ENCODE measurements at regions not wholly inside any gene's neighbourhood (a gene's known extent, or its start where the extent isn't known, plus 50 kb on each side); places are given as distances from the start of the nearest gene placed in this dataset.

DNA sequence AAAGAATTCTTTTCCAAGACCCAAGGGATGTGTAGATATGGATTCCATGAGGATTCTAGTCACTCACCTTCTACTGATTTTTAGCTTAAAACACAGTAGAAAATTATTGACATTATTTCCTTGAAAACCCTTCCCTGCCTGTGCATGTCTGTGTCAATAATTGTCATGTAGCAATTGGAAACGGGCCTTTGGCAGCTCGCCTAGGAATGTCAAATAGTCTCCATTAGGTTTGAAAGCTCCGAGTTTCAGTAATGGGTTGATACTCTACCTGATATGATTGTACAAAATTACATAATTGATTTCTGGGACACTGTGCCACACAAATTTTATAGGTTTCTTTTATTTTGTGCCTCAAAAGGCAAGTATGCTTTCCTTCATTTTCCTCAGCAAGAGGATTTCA is 515.2 kb upstream of the ARID1B start:
- TF ChIP-seq, protein P1, sequence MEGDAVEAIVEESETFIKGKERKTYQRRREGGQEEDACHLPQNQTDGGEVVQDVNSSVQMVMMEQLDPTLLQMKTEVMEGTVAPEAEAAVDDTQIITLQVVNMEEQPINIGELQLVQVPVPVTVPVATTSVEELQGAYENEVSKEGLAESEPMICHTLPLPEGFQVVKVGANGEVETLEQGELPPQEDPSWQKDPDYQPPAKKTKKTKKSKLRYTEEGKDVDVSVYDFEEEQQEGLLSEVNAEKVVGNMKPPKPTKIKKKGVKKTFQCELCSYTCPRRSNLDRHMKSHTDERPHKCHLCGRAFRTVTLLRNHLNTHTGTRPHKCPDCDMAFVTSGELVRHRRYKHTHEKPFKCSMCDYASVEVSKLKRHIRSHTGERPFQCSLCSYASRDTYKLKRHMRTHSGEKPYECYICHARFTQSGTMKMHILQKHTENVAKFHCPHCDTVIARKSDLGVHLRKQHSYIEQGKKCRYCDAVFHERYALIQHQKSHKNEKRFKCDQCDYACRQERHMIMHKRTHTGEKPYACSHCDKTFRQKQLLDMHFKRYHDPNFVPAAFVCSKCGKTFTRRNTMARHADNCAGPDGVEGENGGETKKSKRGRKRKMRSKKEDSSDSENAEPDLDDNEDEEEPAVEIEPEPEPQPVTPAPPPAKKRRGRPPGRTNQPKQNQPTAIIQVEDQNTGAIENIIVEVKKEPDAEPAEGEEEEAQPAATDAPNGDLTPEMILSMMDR (IDR thresholded peaks at IDR 0.05): no peak
- TF ChIP-seq EZH2 (IDR thresholded peaks at IDR 0.05): no peak

Data from neural progenitor cell (in vitro differentiated cells).